ENCODE measurements at regions not wholly inside any gene's neighbourhood (a gene's known extent, or its start where the extent isn't known, plus 50 kb on each side); places are given as distances from the start of the nearest gene placed in this dataset.

- H3K4me3 ChIP-seq (ENCODE audit: low read length) = no peak overlapping the region
- TF ChIP-seq CTCF (conservative IDR thresholded peaks at IDR 0.05; ENCODE audit: low read length) = no peak
- DNase-seq (ENCODE audit: low read depth) = no peak
Measured at GRCh38 chr2:180716186-180717180, 263.9 kb upstream of the UBE2E3 start.

GRCh38 chr2:180715044-180715443, 265.4 kb upstream of the UBE2E3 start:
- no peak overlapping the region for H3K4me3 ChIP-seq (ENCODE audit: low read length)
- DNase-seq (ENCODE audit: low read depth) = no peak
- TF ChIP-seq CTCF (conservative IDR thresholded peaks at IDR 0.05; ENCODE audit: low read length) = no peak

- no peak for TF ChIP-seq CTCF (conservative IDR thresholded peaks at IDR 0.05; ENCODE audit: low read length)
- H3K4me3 ChIP-seq (ENCODE audit: low read length) = no peak overlapping the region
- DNase-seq (ENCODE audit: low read depth) = no peak
Measured at GRCh38 chr2:180709392-180710145, 270.8 kb upstream of the UBE2E3 start.

GRCh38 chr2:180707884-180708205, 272.6 kb upstream of the UBE2E3 start:
- peak; percentile 90 for DNase-seq (ENCODE audit: low read depth)
- no peak for TF ChIP-seq CTCF (conservative IDR thresholded peaks at IDR 0.05; ENCODE audit: low read length)
- H3K4me3 ChIP-seq (ENCODE audit: low read length) = no peak overlapping the region

GRCh38 chr2:180707175-180707883, 273.1 kb upstream of the UBE2E3 start:
- no peak for DNase-seq (ENCODE audit: low read depth)
- no peak overlapping the region for H3K4me3 ChIP-seq (ENCODE audit: low read length)
- TF ChIP-seq CTCF (conservative IDR thresholded peaks at IDR 0.05; ENCODE audit: low read length) = no peak

GRCh38 chr2:180706694-180707093, 273.7 kb upstream of the UBE2E3 start:
- no peak overlapping the region for H3K4me3 ChIP-seq (ENCODE audit: low read length)
- peak; percentile 22 for DNase-seq (ENCODE audit: low read depth)
- no peak for TF ChIP-seq CTCF (conservative IDR thresholded peaks at IDR 0.05; ENCODE audit: low read length)
